GM12872 (cell line): ENCODE measurements at regions not wholly inside any gene's neighbourhood (a gene's known extent, or its start where the extent isn't known, plus 50 kb on each side); places are given as distances from the start of the nearest gene placed in this dataset.

ENCODE experiments used
- TF ChIP-seq, protein P1 (sequence below): IDR thresholded peaks from 3 replicates; pipeline ENCODE4 v1.5.1; 2011; ENCODE audit warnings: low read depth, mild to moderate bottlenecking, low read length, moderate library complexity; ENCODE audit not compliant: insufficient read depth

GRCh38 chr20:52256454-52256853 lies 64.9 kb upstream of the ZFP64 start:
- TF ChIP-seq, protein P1, sequence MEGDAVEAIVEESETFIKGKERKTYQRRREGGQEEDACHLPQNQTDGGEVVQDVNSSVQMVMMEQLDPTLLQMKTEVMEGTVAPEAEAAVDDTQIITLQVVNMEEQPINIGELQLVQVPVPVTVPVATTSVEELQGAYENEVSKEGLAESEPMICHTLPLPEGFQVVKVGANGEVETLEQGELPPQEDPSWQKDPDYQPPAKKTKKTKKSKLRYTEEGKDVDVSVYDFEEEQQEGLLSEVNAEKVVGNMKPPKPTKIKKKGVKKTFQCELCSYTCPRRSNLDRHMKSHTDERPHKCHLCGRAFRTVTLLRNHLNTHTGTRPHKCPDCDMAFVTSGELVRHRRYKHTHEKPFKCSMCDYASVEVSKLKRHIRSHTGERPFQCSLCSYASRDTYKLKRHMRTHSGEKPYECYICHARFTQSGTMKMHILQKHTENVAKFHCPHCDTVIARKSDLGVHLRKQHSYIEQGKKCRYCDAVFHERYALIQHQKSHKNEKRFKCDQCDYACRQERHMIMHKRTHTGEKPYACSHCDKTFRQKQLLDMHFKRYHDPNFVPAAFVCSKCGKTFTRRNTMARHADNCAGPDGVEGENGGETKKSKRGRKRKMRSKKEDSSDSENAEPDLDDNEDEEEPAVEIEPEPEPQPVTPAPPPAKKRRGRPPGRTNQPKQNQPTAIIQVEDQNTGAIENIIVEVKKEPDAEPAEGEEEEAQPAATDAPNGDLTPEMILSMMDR = no peak

GRCh38 chr20:52252664-52253063 lies 61.1 kb upstream of the ZFP64 start:
- TF ChIP-seq, protein P1 = no peak

DNA sequence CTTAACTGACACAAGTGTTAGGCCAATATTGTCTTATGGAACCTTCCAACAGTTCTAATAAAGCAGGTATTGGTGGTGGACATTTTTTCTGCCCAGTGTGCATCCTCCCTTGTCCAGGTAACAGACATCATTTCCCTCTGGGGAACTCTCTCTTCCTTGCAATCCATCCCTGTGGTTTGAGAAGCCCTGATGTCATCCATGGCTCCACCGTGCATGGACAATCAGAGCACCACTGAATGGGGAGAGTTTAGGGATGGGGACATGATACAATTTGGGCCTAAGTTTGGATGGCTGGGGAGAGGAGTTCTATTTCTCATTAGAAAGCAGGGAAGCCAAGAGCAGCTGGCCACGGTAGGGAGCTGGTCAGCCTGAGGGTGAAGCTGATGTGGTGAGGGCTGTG lies 60.2 kb upstream of the ZFP64 start:
- TF ChIP-seq, protein P1 = no peak

DNA sequence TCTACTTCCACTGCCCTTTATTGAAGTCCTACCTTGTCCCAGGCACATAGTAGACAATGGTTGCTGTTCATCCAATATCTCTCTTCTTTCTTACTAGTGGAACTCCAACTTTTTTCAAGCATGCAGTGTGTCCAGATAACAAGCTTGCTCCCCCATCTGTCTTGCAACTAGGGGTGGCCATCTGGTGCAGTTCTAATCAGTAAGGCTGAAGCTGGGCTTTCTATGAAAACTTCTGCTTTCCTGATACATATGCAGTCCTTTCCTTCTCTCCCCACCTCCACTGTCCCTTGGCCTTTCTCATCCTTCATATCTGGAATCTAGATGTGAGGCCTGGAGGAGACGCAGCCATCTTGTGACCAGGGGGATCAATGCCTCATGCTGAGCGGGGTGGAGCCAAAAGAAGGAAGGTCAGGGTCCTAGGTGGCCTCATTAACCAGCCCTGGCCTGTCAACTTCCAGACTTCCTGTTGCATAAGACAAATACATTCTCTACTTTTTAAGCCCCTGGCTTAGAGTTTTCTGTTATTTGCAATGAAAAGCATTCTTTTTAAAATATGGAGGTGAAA lies 59.6 kb upstream of the ZFP64 start:
- TF ChIP-seq, protein P1 = no peak

DNA sequence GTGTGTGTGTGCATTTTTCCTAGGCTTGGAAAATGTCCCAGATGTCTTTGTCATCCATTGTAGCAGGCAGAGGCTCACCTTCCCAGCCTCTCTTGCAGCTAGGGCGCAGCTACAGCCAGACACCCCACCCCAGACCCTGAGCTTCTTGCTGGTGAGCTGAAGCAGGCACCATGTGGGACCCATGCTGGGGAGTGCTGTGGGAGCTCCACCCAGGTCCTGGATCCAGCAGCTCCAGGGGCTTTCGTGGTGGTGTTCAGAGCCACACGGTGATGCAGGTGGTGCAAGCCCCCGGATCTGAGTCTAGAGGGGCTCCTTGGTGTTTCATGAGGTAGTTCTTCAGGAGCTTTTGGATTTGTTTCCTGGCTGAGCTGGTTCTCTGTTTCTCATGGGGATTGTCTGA lies 56.0 kb upstream of the ZFP64 start:
- TF ChIP-seq, protein P1 = no peak

DNA sequence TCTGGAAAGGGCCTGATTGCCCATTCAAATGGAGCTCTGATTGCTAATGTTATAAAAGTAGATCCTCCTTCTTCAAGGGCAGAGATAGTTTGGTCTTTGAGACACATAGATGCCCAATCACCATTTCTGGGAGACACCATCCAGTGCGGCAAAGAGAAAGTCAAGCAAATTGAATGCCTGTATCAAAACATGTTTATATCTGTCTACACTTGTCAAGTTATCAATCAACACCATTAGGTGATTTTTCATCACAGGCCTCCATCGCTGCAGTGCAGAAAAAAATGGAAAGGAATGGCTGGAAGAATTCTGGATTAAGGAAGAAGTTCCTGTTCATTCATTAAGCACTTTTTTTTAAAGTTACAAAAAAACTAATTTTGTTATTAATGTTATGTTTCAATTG lies 54.8 kb upstream of the ZFP64 start:
- TF ChIP-seq, protein P1 = no peak

- TF ChIP-seq, protein P1 = no peak
Observed at GRCh38 chr20:52244702-52245101, 53.1 kb upstream of the ZFP64 start.
